ENCODE measurements at regions not wholly inside any gene's neighbourhood (a gene's known extent, or its start where the extent isn't known, plus 50 kb on each side); places are given as distances from the start of the nearest gene placed in this dataset.
"Not testable (repeated sequence)": the region's sequence is repeated elsewhere in the genome, so short reads cannot be mapped to it uniquely, and the experiment has no call there.

DNA sequence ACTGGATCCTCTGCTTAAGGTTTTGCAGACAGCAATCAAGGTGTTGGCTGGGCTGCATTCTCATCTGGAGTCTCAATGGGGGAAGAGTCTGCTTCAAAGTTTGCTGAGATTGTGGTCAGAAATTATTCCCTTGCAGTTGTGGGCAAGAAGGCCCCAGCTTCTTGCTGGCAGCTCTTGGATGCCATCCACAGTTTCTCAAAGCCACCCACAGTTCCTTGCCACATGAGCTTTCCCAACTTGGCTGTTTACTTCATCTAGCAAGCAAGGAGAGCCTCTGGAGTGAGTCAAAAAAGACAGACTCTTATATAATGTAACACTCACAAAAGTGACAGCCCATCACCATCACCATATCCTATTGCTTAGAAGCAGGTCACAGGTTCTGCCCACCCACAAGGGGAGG is 62.1 kb upstream of the ABHD2 start:
- DNase-seq (ENCODE audit: low read depth in 2 of 2): no peak

DNA sequence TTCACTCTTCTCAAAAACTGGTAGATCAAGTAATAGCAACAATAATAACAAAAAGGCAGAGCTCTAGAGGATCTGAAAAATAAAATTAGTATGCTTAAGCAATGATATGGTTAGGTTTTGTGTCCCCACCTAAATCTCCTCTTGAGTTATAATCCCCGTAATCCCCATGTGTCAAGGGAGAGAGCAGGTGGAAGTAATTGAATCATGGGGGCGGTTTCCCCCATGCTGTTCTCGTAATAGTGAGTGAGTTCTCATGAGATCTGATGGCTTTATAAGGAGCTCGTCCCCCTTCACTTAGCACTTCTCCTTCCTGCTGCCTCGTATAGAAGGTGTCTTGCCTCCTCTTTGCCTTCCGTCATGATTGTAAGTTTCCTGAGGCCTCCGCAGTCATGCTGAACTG is 60.2 kb upstream of the ABHD2 start:
- no peak for DNase-seq (ENCODE audit: low read depth in 2 of 2)

DNA sequence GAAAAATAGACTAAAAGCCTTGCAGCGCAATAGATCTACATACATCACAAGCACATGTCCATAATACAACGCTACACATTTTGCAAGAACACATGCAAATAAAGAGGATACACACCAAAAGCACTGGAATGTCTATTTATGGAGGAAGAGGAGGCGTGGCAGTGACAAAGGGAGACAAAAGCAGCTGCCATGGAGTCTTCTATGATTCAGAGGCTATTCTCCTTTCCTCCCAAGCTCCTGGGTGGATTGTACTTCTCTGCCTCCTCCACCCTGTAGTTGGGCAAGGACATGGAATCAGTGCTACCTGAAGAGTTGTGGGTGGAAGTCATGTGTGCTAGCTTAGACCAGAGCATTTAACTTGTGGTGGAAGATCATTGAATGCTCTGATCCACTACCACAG is 57.9 kb upstream of the ABHD2 start:
- no peak for DNase-seq (ENCODE audit: low read depth in 2 of 2)

DNA sequence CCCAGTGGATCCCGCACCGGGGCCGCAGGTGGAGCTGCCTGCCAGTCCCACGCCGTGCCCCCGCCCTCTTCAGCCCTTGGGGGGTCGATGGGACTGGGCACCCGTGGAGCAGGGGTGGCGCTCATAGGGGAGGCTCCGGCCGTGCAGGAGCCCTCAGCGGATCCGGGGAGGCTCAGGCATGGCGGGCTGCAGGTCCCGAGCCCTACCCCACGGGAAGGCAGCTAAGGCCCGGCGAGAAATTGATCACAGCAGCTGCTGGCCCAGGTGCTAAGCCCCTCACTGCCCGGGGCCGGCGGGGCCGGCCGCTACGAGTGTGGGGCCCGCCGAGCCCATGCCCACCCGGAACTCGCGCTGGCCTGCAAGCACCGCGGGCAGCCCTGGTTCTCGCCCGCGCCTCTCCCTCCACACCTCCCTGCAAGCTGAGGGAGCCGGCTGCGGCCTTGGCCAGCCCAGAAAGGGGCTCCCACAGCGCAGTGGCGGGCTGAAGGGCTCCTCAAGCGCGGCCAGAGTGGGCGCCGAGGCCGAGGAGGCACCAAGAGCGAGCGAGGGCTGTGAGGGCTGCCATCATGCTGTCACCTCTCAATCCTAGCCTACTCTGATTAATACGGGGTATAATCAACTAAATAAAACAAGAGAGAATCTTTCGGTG is 56.5 kb upstream of the ABHD2 start:
- not testable (repeated sequence) for DNase-seq (ENCODE audit: low read depth in 2 of 2)

DNA sequence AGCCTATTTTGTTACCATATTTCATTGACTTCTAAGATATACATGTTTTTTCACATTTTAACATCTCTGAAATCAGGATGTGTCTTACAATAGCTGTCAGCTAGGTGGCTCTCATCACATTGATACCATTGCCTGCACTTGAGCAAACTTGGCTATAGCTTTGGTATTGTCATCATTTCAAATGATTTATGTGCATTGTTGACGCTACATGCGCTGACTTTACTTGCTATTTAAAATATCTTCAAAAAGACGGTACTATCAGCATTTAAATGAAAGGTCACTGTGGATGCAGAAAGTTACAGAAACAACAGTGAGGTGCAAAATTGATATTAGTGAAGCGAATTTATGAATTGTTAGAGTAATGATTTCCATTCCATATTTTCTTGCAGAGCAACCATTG is 54.0 kb upstream of the ABHD2 start:
- DNase-seq (ENCODE audit: low read depth in 2 of 2): no peak

DNA sequence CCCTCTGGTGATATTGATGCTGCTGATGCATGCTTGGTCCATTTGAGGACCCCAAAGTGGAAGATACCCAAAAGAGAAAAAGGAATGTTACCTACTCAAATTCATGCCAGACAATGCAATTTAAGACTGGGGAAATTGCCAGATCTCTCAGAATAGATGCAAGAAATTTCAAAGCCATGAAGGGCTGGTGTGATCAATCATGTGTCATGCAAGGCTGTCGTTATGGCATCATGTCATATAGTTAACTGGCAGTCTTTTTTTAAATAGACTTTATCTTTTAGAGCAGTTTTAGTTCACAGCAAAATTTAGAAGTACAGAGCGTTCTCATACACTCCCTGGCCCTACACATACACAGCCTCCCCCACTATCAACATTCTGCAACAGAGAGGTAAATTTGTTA is 53.1 kb upstream of the ABHD2 start:
- DNase-seq (ENCODE audit: low read depth in 2 of 2): no peak

DNA sequence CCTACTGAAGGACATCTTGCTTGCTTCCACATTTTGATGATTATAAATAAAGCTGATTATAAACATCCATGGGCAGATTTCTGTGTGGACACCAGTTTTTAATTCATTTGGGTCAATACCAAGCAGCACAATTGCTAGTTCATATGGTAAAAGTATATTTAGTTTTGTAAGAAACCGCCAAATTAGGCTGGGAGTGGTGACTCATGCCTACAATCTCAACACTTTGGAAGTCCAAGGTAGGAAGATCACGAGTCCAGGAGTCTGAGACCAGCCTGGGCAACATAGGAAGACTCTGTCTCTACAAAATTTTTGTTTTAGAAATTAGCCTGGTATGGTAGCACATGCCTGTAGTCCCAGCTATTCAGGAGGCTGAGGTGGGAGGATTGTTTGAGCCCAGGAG is 52.6 kb upstream of the ABHD2 start:
- no peak for DNase-seq (ENCODE audit: low read depth in 2 of 2)

DNA sequence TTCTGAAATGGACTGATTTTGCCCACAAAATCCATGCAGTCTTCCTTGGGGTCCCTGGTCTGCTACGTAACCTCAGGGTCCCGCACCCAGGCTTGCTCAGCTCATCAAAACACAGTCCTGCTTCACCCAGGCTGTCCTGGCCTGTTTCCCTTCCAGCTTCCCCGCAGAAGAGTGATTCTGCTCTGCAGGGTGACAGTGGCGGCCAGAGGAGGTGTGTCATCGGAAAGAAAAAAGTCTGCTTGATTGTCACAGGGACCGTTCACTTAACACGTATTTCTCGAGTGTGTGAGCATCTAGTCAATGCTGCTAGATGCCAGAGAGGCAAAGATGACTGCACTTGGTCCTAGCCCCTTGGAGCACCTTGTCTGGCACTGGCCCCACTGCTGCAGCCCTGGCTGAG is 50.1 kb upstream of the ABHD2 start:
- no peak for DNase-seq (ENCODE audit: low read depth in 2 of 2)
